ENCODE measurements at regions not wholly inside any gene's neighbourhood (a gene's known extent, or its start where the extent isn't known, plus 50 kb on each side); places are given as distances from the start of the nearest gene placed in this dataset.

DNA sequence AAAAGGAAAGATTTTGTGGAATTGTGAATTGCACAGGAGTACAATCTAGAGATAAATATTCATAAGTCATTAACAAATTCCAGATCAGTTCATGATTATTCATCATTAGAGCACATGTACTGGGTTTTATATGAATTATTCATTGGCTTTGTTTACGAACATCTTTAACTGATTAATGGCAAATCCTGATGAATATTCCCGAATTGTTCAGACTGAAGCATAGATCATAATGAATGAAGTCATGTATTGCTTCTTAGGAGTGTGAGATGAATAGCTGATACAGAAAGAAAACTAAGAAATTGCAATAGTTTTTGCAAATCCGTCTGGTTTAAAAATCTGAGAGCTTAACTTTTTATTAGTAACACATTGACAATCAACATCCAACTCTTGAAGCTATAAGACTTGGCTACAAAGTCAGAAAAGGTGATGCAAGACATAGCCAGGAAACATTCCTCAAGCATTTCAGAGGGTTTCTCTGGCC, 183.6 kb upstream of the DGKB start:
- H3K36me3 ChIP-seq (ENCODE audit: insufficient read depth, low read length) = no peaks in the 10 kb centered on the region
- no peaks in the 10 kb centered on the region for H3K27me3 ChIP-seq (ENCODE audit: control insufficient read depth in 1 of 2, insufficient read depth in 2 of 2, low read length in 2 of 2)
- H3K4me3 ChIP-seq (ENCODE audit: low read length) = no peak overlapping the region
- TF ChIP-seq CTCF (IDR thresholded peaks at IDR 0.05) = no peak
- Mint-ChIP-seq H3K36me3 (ENCODE audit: low read depth) (no peaks in the 10 kb centered on the region), H3K27ac (no peak overlapping the region), H3K9me3 (peaks cover 10% of the 10 kb centered on the region), H3K4me3 (no peak overlapping the region), H3K27me3 (no peaks in the 10 kb centered on the region), H3K4me1 (ENCODE audit: low read depth) (no peaks in the 10 kb centered on the region)
- POLR2A ChIA-PET = no interaction called here
- no peak for ATAC-seq (ENCODE audit: poor library complexity)
- H3K9me3 ChIP-seq (ENCODE audit: control insufficient read depth in 1 of 2, insufficient read depth in 1 of 2, low read length in 2 of 2) = peaks cover 0 to 6% of the 10 kb centered on the region in 2 experiments
- H3K27ac ChIP-seq (ENCODE audit: low read depth in 1 of 2, low read length in 2 of 2) = no peak overlapping the region
- CTCF ChIA-PET = no interaction called here
- intact Hi-C loops (cut with DNase I, micrococcal nuclease) = no loop called here
- no peaks in the 10 kb centered on the region for H3K4me1 ChIP-seq (ENCODE audit: insufficient read depth, low read length)
- DNase-seq = no peak

DNA sequence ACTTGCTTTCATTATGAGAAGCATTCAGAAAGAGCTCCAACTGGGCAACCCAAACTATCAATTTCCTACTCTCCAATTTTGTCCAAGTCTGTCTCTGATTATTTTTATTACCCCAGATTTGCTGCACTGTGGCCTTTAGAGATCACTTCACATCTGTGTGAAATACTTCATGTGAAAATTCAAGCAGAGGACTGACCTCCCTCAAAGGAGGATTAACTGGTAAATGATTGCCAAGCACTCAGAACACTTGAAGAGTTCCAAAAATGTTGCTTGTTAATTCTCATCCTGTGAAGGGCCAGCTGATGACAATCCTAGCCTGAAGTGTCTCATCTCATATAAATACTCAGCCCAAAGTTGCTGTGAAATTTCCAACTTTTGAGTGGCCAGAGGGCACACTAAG, 182.8 kb upstream of the DGKB start:
- no peaks in the 10 kb centered on the region for H3K36me3 ChIP-seq (ENCODE audit: insufficient read depth, low read length)
- no peaks in the 10 kb centered on the region for H3K27me3 ChIP-seq (ENCODE audit: control insufficient read depth in 1 of 2, insufficient read depth in 2 of 2, low read length in 2 of 2)
- H3K4me1 Mint-ChIP-seq (ENCODE audit: low read depth) = no peaks in the 10 kb centered on the region
- H3K27ac Mint-ChIP-seq = no peak overlapping the region
- ATAC-seq (ENCODE audit: poor library complexity) (no peak), DNase-seq (no peak)
- ChIA-PET CTCF (no interaction called here), POLR2A (no interaction called here)
- no peak overlapping the region for H3K4me3 ChIP-seq (ENCODE audit: low read length)
- intact Hi-C loops (cut with DNase I, micrococcal nuclease) = no loop called here
- H3K9me3 ChIP-seq (ENCODE audit: control insufficient read depth in 1 of 2, insufficient read depth in 1 of 2, low read length in 2 of 2) = peaks cover 0 to 6% of the 10 kb centered on the region in 2 experiments
- H3K27me3 Mint-ChIP-seq = no peaks in the 10 kb centered on the region
- no peak overlapping the region for H3K27ac ChIP-seq (ENCODE audit: low read depth in 1 of 2, low read length in 2 of 2)
- H3K9me3 Mint-ChIP-seq = peaks cover 10% of the 10 kb centered on the region
- TF ChIP-seq CTCF (IDR thresholded peaks at IDR 0.05) = no peak
- H3K4me3 Mint-ChIP-seq = no peak overlapping the region
- no peaks in the 10 kb centered on the region for H3K36me3 Mint-ChIP-seq (ENCODE audit: low read depth)
- H3K4me1 ChIP-seq (ENCODE audit: insufficient read depth, low read length) = no peaks in the 10 kb centered on the region

DNA sequence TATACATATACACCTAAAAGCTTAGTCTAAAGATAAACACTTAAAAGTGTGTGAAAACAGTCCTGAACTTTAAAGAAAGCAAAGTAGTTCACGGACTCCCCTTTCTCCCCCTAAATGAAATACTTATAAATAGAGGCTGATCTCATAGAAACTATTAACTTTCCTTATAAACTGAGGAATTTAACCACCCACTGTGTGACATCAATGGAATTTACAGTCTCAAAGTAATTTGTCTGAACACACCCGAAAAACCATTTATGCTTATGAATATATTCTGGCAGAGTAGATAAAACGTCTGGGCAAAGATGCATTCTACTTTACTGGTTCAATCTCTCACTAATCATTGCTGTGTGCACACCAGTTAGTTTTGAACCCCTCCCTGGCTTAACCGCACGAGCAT, 181.8 kb upstream of the DGKB start:
- ATAC-seq (ENCODE audit: poor library complexity) (no peak), DNase-seq (no peak)
- Histone ChIP-seq H3K4me1 (ENCODE audit: insufficient read depth, low read length) (no peaks in the 10 kb centered on the region), H3K27ac (ENCODE audit: low read depth in 1 of 2, low read length in 2 of 2) (no peak overlapping the region), H3K9me3 (ENCODE audit: control insufficient read depth in 1 of 2, insufficient read depth in 1 of 2, low read length in 2 of 2) (peaks cover 0 to 6% of the 10 kb centered on the region in 2 experiments), H3K4me3 (ENCODE audit: low read length) (no peak overlapping the region), H3K27me3 (ENCODE audit: control insufficient read depth in 1 of 2, insufficient read depth in 2 of 2, low read length in 2 of 2) (no peaks in the 10 kb centered on the region), H3K36me3 (ENCODE audit: insufficient read depth, low read length) (no peaks in the 10 kb centered on the region)
- Mint-ChIP-seq H3K27ac (no peak overlapping the region), H3K9me3 (peaks cover 7% of the 10 kb centered on the region), H3K36me3 (ENCODE audit: low read depth) (no peaks in the 10 kb centered on the region), H3K27me3 (no peaks in the 10 kb centered on the region), H3K4me3 (no peak overlapping the region), H3K4me1 (ENCODE audit: low read depth) (no peaks in the 10 kb centered on the region)
- intact Hi-C loops (cut with DNase I, micrococcal nuclease) = no loop called here
- ChIA-PET CTCF (no interaction called here), POLR2A (no interaction called here)
- TF ChIP-seq CTCF (IDR thresholded peaks at IDR 0.05) = no peak

Data from CD4-positive, alpha-beta T cell (primary cell).